ENCODE measurements at regions not wholly inside any gene's neighbourhood (a gene's known extent, or its start where the extent isn't known, plus 50 kb on each side); places are given as distances from the start of the nearest gene placed in this dataset.

DNA sequence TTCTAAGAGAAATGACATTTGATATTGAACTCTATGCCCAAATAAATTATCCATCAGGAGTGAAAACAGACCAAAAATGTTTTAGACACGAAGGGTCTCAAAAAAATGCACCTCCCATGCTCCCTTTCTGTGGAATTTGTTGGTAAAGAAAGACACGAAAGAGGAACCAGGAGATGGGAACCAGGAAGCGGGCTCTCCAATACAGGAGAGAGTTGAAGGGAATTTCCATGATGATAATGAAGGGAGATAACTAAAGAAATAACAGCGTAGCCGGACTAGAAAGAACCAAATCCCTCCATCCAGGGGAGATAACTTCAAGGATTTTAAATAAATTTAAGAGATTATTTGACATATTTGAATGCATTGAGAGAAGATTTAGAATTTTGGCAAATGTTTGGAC lies 183.0 kb downstream of the DUSP6 start:
- Histone ChIP-seq H3K4me3 (no peak overlapping the region), H3K4me1 (ENCODE audit: control insufficient read depth in 1 of 2, low read depth in 2 of 2) (peaks cover 15 to 17% of the 10 kb centered on the region in 2 donors), H3K36me3 (no peaks in the 10 kb centered on the region), H3K27me3 (replicated peaks; ENCODE audit: insufficient read depth) (no peaks in the 10 kb centered on the region), H3K27ac (no peak overlapping the region), H3K9me3 (no peaks in the 10 kb centered on the region)
- DNase-seq (ENCODE audit: low spot score) (no peak), ATAC-seq (ENCODE audit: insufficient number of reproducible peaks, low FRiP score, low read depth) (no peak)
- TF ChIP-seq, protein P1, sequence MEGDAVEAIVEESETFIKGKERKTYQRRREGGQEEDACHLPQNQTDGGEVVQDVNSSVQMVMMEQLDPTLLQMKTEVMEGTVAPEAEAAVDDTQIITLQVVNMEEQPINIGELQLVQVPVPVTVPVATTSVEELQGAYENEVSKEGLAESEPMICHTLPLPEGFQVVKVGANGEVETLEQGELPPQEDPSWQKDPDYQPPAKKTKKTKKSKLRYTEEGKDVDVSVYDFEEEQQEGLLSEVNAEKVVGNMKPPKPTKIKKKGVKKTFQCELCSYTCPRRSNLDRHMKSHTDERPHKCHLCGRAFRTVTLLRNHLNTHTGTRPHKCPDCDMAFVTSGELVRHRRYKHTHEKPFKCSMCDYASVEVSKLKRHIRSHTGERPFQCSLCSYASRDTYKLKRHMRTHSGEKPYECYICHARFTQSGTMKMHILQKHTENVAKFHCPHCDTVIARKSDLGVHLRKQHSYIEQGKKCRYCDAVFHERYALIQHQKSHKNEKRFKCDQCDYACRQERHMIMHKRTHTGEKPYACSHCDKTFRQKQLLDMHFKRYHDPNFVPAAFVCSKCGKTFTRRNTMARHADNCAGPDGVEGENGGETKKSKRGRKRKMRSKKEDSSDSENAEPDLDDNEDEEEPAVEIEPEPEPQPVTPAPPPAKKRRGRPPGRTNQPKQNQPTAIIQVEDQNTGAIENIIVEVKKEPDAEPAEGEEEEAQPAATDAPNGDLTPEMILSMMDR (IDR thresholded peaks at IDR 0.05) = no peak

DNA sequence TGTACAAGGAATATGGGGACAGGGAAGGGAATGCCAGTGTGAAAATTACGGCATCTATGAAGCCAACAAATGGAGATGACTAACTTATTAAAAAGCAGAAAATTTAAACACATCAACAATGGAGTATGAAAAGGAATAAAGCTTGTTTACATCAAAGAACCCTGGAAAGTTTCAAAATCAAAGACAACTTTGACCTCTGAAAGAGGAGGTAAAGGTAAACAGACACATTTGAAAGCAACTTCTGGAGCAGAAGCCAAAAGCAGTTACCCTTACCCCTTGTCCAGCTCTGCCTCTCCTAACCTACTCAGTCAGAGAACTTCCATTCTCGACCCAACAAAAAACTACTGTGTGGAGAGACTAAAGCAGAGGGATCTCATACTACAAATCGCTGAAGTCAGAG lies 184.3 kb downstream of the DUSP6 start:
- Histone ChIP-seq H3K36me3 (no peaks in the 10 kb centered on the region), H3K4me1 (ENCODE audit: control insufficient read depth in 1 of 2, low read depth in 2 of 2) (peaks cover 17% of the 10 kb centered on the region in 2 donors), H3K27ac (no peak overlapping the region), H3K27me3 (replicated peaks; ENCODE audit: insufficient read depth) (no peaks in the 10 kb centered on the region), H3K4me3 (no peak overlapping the region), H3K9me3 (no peaks in the 10 kb centered on the region)
- DNase-seq (ENCODE audit: low spot score) (no peak), ATAC-seq (ENCODE audit: insufficient number of reproducible peaks, low FRiP score, low read depth) (no peak)
- TF ChIP-seq, protein P1 (IDR thresholded peaks at IDR 0.05) = no peak

DNA sequence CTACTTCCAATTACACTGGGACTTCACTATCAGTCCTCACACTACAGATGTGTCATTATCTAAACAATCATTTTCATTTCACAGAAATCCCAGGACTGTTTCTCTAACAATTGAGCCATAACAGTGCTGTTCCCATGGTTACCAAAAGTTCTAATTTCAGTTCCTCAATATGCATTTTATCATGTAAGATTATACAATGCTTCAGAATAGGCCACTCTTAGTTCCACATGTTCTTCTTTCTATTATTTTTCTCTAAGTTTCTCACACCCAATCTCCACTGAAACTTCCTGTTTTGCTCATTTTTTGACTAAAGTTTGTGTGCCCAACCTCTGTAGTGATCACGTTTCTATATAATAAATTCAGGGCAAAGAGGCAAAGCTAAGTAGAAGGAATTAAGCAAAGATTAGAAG lies 185.8 kb downstream of the DUSP6 start:
- no peak overlapping the region for H3K4me3 ChIP-seq
- no peak for DNase-seq (ENCODE audit: low spot score)
- no peaks in the 10 kb centered on the region for H3K27me3 ChIP-seq (replicated peaks; ENCODE audit: insufficient read depth)
- no peaks in the 10 kb centered on the region for H3K36me3 ChIP-seq
- no peaks in the 10 kb centered on the region for H3K9me3 ChIP-seq
- H3K27ac ChIP-seq = peak overlapping the region; percentile 16 to 63
- peak; percentile 45 for ATAC-seq (ENCODE audit: insufficient number of reproducible peaks, low FRiP score, low read depth)
- H3K4me1 ChIP-seq (ENCODE audit: control insufficient read depth in 1 of 2, low read depth in 2 of 2) = peaks cover 17 to 29% of the 10 kb centered on the region in 2 donors
- TF ChIP-seq, protein P1 (IDR thresholded peaks at IDR 0.05) = no peak

DNA sequence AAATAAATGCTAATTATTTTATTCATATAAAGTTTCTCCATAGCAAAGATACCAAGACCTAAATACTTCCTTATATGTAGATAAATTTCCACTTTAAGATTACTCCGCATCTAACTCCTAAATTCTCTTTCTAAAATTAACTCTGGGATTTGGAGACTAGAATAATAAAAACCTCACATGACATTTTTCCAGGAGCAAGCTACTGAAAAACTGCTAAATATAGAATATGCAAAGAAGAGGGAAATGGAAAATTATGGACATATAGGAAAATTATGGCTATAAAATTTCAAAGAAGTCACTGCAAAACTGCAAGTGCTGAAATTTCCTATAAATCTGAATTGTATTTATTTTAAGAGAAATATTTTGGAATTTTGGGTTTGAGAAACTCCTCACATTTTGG lies 186.2 kb downstream of the DUSP6 start:
- Histone ChIP-seq H3K27me3 (replicated peaks; ENCODE audit: insufficient read depth) (no peaks in the 10 kb centered on the region), H3K27ac (peak overlapping the region; percentile 15 to 63)

DNA sequence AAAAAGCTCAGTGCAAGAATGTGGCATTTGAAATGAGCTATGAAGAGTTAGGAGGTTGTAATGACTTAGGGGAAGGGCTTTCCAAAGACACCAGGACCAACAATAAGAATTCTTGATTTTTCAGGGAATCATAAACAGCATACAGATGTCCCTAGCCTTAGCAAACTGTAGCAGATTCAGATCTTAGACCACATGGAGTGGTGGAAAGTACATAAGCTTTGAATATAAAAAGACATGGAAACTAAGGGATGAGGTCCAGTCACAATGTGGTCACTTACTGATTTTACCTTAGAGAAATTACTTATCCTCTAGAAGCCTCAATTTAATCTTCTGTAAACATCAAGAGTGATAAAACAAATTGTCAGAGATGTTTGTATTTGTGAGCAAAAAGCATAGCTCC lies 186.6 kb downstream of the DUSP6 start:
- peaks cover 17 to 29% of the 10 kb centered on the region in 2 donors for H3K4me1 ChIP-seq (ENCODE audit: control insufficient read depth in 1 of 2, low read depth in 2 of 2)

More for the DNA sequence above, 186.2 kb downstream of the DUSP6 start:
- TF ChIP-seq, protein P1 (IDR thresholded peaks at IDR 0.05) = no peak
- H3K4me3 ChIP-seq = no peak overlapping the region
- no peaks in the 10 kb centered on the region for H3K36me3 ChIP-seq
- DNase-seq (ENCODE audit: low spot score) (no peak), ATAC-seq (ENCODE audit: insufficient number of reproducible peaks, low FRiP score, low read depth) (no peak)
- peaks cover 17 to 29% of the 10 kb centered on the region in 2 donors for H3K4me1 ChIP-seq (ENCODE audit: control insufficient read depth in 1 of 2, low read depth in 2 of 2)
- no peaks in the 10 kb centered on the region for H3K9me3 ChIP-seq

More for the DNA sequence above, 186.6 kb downstream of the DUSP6 start:
- no peaks in the 10 kb centered on the region for H3K9me3 ChIP-seq
- peak overlapping the region; percentile 15 to 63 for H3K27ac ChIP-seq
- no peak overlapping the region for H3K4me3 ChIP-seq
- H3K27me3 ChIP-seq (replicated peaks; ENCODE audit: insufficient read depth) = no peaks in the 10 kb centered on the region
- DNase-seq (ENCODE audit: low spot score) = no peak
- no peak for ATAC-seq (ENCODE audit: insufficient number of reproducible peaks, low FRiP score, low read depth)
- TF ChIP-seq, protein P1 (IDR thresholded peaks at IDR 0.05) = no peak
- no peaks in the 10 kb centered on the region for H3K36me3 ChIP-seq

Measured in thoracic aorta (tissue), 2 donors.